Neural cell (in vitro differentiated cells): ENCODE measurements at regions not wholly inside any gene's neighbourhood (a gene's known extent, or its start where the extent isn't known, plus 50 kb on each side); places are given as distances from the start of the nearest gene placed in this dataset.

Experiments used
- H2AFZ ChIP-seq: fragments of 200-600, 300-800 bp; sonication (generic), shearing (Covaris generic); 2 replicates; pipeline ENCODE4 v1.6.0; 2014; ENCODE audit warnings: low read depth, mild to moderate bottlenecking, antibody characterized with exemption, low read length, moderate library complexity
- H3F3A ChIP-seq: fragments of 200-600 bp; shearing (Covaris generic); 2 replicates; pipeline ENCODE4 v1.6.1; 2016; ENCODE audit warnings: mild to moderate bottlenecking, moderate library complexity, mixed read lengths, antibody characterized with exemption, low read length; ENCODE audit not compliant: insufficient read depth, poor library complexity, severe bottlenecking
- H3K27ac ChIP-seq: fragments of 200-600, 300-800 bp; sonication (generic), shearing (Covaris generic); 2 replicates; pipeline ENCODE4 v1.5.1; 2014; ENCODE audit warnings: mild to moderate bottlenecking, low read length, moderate library complexity
- H3K27me3 ChIP-seq: fragments of 300-800, 200-600 bp; sonication (generic), shearing (Covaris generic); 2 replicates; pipeline ENCODE4 v1.6.0; 2014; ENCODE audit warnings: mild to moderate bottlenecking, low read depth, low read length, moderate library complexity; ENCODE audit not compliant: insufficient read depth
- H3K36me3 ChIP-seq: fragments of 300-800, 200-600 bp; sonication (generic), shearing (Covaris generic); 2 replicates; pipeline ENCODE4 v1.5.1; 2014; ENCODE audit warnings: mild to moderate bottlenecking, antibody characterized with exemption, low read length, moderate library complexity; ENCODE audit not compliant: insufficient read depth
- H3K4me2 ChIP-seq: fragments of 300-800, 200-600 bp; sonication (generic), shearing (Covaris generic); 2 replicates; pipeline ENCODE4 v1.6.0; 2014; ENCODE audit warnings: mild to moderate bottlenecking, low read length
- H3K4me3 ChIP-seq: fragments of 300-800, 200-600 bp; sonication (generic), shearing (Covaris generic); 2 replicates; pipeline ENCODE4 v1.5.1; 2014; ENCODE audit warnings: mild to moderate bottlenecking, low read length, moderate library complexity
- H3K79me2 ChIP-seq: fragments of 200-600 bp; shearing (Covaris generic); replicated peaks from 2 replicates; pipeline ENCODE4 v1.6.0; 2014; ENCODE audit warnings: mild to moderate bottlenecking, low read length, moderate library complexity; ENCODE audit not compliant: insufficient read depth
- H3K9ac ChIP-seq: fragments of 300-800, 200-600 bp; sonication (generic), shearing (Covaris generic); 2 replicates; pipeline ENCODE4 v1.6.1; 2016; ENCODE audit warnings: mild to moderate bottlenecking, low read length, mixed read lengths
- H3K9me2 ChIP-seq: fragments of 200-600 bp; shearing (Covaris generic); 2 replicates; pipeline ENCODE4 v1.6.1; 2016; ENCODE audit warnings: mild to moderate bottlenecking, low read length, mixed read lengths; ENCODE audit not compliant: insufficient read depth
- H3K9me3 ChIP-seq: fragments of 200-600, 300-800 bp; sonication (generic), shearing (Covaris generic); 2 replicates; pipeline ENCODE4 v1.6.1; 2016; ENCODE audit warnings: mild to moderate bottlenecking, mixed run types, low read length, moderate library complexity, mixed read lengths
- H4K20me1 ChIP-seq: fragments of 200-600 bp; shearing (Covaris generic); 2 replicates; pipeline ENCODE4 v1.6.1; 2016; ENCODE audit warnings: mild to moderate bottlenecking, mixed run types; ENCODE audit not compliant: insufficient read depth
- CTCF ChIP-seq: fragments of 450-650 bp; IDR thresholded peaks from 2 replicates; pipeline ENCODE4 v1.5.1; 2014; ENCODE audit warnings: antibody characterized with exemption, mild to moderate bottlenecking, moderate library complexity; ENCODE audit not compliant: poor library complexity, severe bottlenecking
- EP300 ChIP-seq: fragments of 450-650 bp; conservative IDR thresholded peaks from 2 replicates; pipeline ENCODE4 v1.6.1; 2014; ENCODE audit warnings: antibody characterized with exemption, mild to moderate bottlenecking, moderate library complexity; ENCODE audit not compliant: poor library complexity, severe bottlenecking
- EZH2 ChIP-seq: fragments of 200-600, 300-800 bp; shearing (Covaris generic), sonication (generic); IDR thresholded peaks from 2 replicates; pipeline ENCODE4 v1.6.1; 2014; ENCODE audit warnings: antibody characterized with exemption, low read length, borderline replicate concordance, mild to moderate bottlenecking; ENCODE audit not compliant: insufficient read depth, poor library complexity, severe bottlenecking
- MXI1 ChIP-seq: fragments of 450-650 bp; conservative IDR thresholded peaks from 2 replicates; pipeline ENCODE4 v1.6.1; 2014; ENCODE audit warnings: antibody characterized with exemption, mild to moderate bottlenecking; ENCODE audit not compliant: poor library complexity, severe bottlenecking
- POLR2AphosphoS5 ChIP-seq: IDR thresholded peaks from 2 replicates; pipeline ENCODE4 v1.6.1; 2012
- RAD21 ChIP-seq: fragments of 450-650 bp; conservative IDR thresholded peaks from 2 replicates; pipeline ENCODE4 v1.6.1; 2014; ENCODE audit warnings: antibody characterized with exemption, mild to moderate bottlenecking, moderate library complexity
- REST ChIP-seq: IDR thresholded peaks from 2 replicates; pipeline ENCODE4 v1.6.1; 2012; ENCODE audit warnings: borderline replicate concordance
- SMC3 ChIP-seq: fragments of 450-650 bp; conservative IDR thresholded peaks from 2 replicates; pipeline ENCODE4 v1.6.1; 2014; ENCODE audit warnings: antibody characterized with exemption, mild to moderate bottlenecking, moderate library complexity; ENCODE audit not compliant: poor library complexity
- TAF1 ChIP-seq: IDR thresholded peaks from 2 replicates; pipeline ENCODE4 v1.6.1; 2012; ENCODE audit warnings: low read depth

- Histone ChIP-seq H3K27me3 (no peaks in the 10 kb centered on the region), H3K9ac (no peak overlapping the region), H3K36me3 (no peaks in the 10 kb centered on the region), H3K9me3 (no peaks in the 10 kb centered on the region), H3K9me2 (no peaks in the 10 kb centered on the region), H3K4me3 (no peak overlapping the region), H3K4me2 (no peak overlapping the region), H3K27ac (peak overlapping the region; percentile 29), H4K20me1 (no peaks in the 10 kb centered on the region), H3K79me2 (no peaks in the 10 kb centered on the region), H2AFZ (no peak overlapping the region), H3F3A (peaks cover 4% of the 10 kb centered on the region)
- no peak for TF ChIP-seq EZH2
- no peak for TF ChIP-seq CTCF
- no peak for TF ChIP-seq EP300
- TF ChIP-seq REST, result no peak
- TF ChIP-seq MXI1, result no peak
- TF ChIP-seq POLR2AphosphoS5, result no peak
- no peak for TF ChIP-seq RAD21
- TF ChIP-seq SMC3, result no peak
- no peak for TF ChIP-seq TAF1
These were observed 80.1 kb upstream of the MLIP start for GRCh38 chr6:54031169-54031568.

- H3K9me2 ChIP-seq, result no peaks in the 10 kb centered on the region
- H3F3A ChIP-seq, result no peaks in the 10 kb centered on the region
- no peaks in the 10 kb centered on the region for H3K36me3 ChIP-seq
- no peaks in the 10 kb centered on the region for H3K27me3 ChIP-seq
- no peak overlapping the region for H3K9ac ChIP-seq
- no peaks in the 10 kb centered on the region for H3K9me3 ChIP-seq
- no peaks in the 10 kb centered on the region for H4K20me1 ChIP-seq
- no peak overlapping the region for H3K27ac ChIP-seq
- no peak overlapping the region for H2AFZ ChIP-seq
- H3K79me2 ChIP-seq, result no peaks in the 10 kb centered on the region
- no peak overlapping the region for H3K4me3 ChIP-seq
- no peak for TF ChIP-seq EP300
- TF ChIP-seq TAF1, result no peak
- no peak for TF ChIP-seq CTCF
- TF ChIP-seq RAD21, result no peak
- TF ChIP-seq EZH2, result no peak
- TF ChIP-seq REST, result no peak
- no peak for TF ChIP-seq SMC3
- no peak for TF ChIP-seq POLR2AphosphoS5
- TF ChIP-seq MXI1, result no peak
- no peak overlapping the region for H3K4me2 ChIP-seq
These were observed 73.9 kb upstream of the MLIP start for GRCh38 chr6:54037277-54037779.
